Duodenal mucosa (tissue), 2 donors: ENCODE measurements at regions not wholly inside any gene's neighbourhood (a gene's known extent, or its start where the extent isn't known, plus 50 kb on each side); places are given as distances from the start of the nearest gene placed in this dataset.

ENCODE experiments used
- H3K27ac ChIP-seq: one replicate; pipeline ENCODE4 v1.7.0; 2013; ENCODE audit warnings: low read depth, low read length
- H3K27me3 ChIP-seq, 2 donors: one replicate each; pipeline ENCODE4 v1.7.0; 2013; ENCODE audit warnings: low read length in 2 of 2, control low read depth in 1 of 2; ENCODE audit not compliant: insufficient read depth in 2 of 2, control insufficient read depth in 1 of 2
- H3K36me3 ChIP-seq, 2 donors: one replicate each; pipeline ENCODE4 v1.7.0; 2013; ENCODE audit warnings: low read length in 2 of 2, control low read depth in 1 of 2; ENCODE audit not compliant: insufficient read depth in 2 of 2, control insufficient read depth in 1 of 2
- H3K4me1 ChIP-seq, 2 donors: one replicate each; pipeline ENCODE4 v1.7.0; 2013; ENCODE audit warnings: low read length in 2 of 2, control low read depth in 1 of 2; ENCODE audit not compliant: insufficient read depth in 2 of 2, control insufficient read depth in 1 of 2
- H3K4me3 ChIP-seq, 2 donors: one replicate each; pipeline ENCODE4 v1.7.0; 2013; ENCODE audit warnings: low read length in 2 of 2, low read depth in 1 of 2
- H3K9ac ChIP-seq, 2 donors: one replicate each; pipeline ENCODE4 v1.7.0; 2013; ENCODE audit warnings: low read length in 2 of 2, low read depth in 1 of 2
- H3K9me3 ChIP-seq, 2 donors: one replicate each; pipeline ENCODE4 v1.7.0; 2013; ENCODE audit warnings: low read length in 2 of 2, control low read depth in 1 of 2; ENCODE audit not compliant: control insufficient read depth in 1 of 2

- no peak overlapping the region for H3K4me3 ChIP-seq
- H3K9ac ChIP-seq, result no peak overlapping the region
- peaks cover 0 to 4% of the 10 kb centered on the region in 2 donors for H3K4me1 ChIP-seq
- no peaks in the 10 kb centered on the region for H3K27me3 ChIP-seq
- H3K27ac ChIP-seq, result no peak overlapping the region
- H3K9me3 ChIP-seq, result no peaks in the 10 kb centered on the region
- H3K36me3 ChIP-seq, result no peaks in the 10 kb centered on the region
Measured at GRCh38 chr5:67815455-67816391, 399.8 kb upstream of the PIK3R1 start.

GRCh38 chr5:67814569-67815311 lies 400.8 kb upstream of the PIK3R1 start:
- H3K9ac ChIP-seq, result no peak overlapping the region
- peaks cover 0 to 4% of the 10 kb centered on the region in 2 donors for H3K4me1 ChIP-seq
- no peak overlapping the region for H3K4me3 ChIP-seq
- no peaks in the 10 kb centered on the region for H3K36me3 ChIP-seq
- no peaks in the 10 kb centered on the region for H3K27me3 ChIP-seq
- H3K27ac ChIP-seq, result no peak overlapping the region
- no peaks in the 10 kb centered on the region for H3K9me3 ChIP-seq

- Histone ChIP-seq H3K4me3 (no peak overlapping the region), H3K9ac (no peak overlapping the region), H3K4me1 (peaks cover 0 to 4% of the 10 kb centered on the region in 2 donors), H3K9me3 (no peaks in the 10 kb centered on the region), H3K36me3 (no peaks in the 10 kb centered on the region), H3K27me3 (no peaks in the 10 kb centered on the region), H3K27ac (no peak overlapping the region)
Measured at GRCh38 chr5:67813877-67814539, 401.5 kb upstream of the PIK3R1 start.

GRCh38 chr5:67809589-67809988 lies 406.0 kb upstream of the PIK3R1 start:
- Histone ChIP-seq H3K27ac (no peak overlapping the region), H3K27me3 (no peaks in the 10 kb centered on the region), H3K9me3 (no peaks in the 10 kb centered on the region), H3K9ac (no peak overlapping the region), H3K36me3 (no peaks in the 10 kb centered on the region), H3K4me3 (no peak overlapping the region), H3K4me1 (no peaks in the 10 kb centered on the region)

GRCh38 chr5:67808340-67808739 lies 407.2 kb upstream of the PIK3R1 start:
- Histone ChIP-seq H3K4me1 (no peaks in the 10 kb centered on the region), H3K9ac (no peak overlapping the region), H3K4me3 (no peak overlapping the region), H3K27me3 (no peaks in the 10 kb centered on the region), H3K27ac (no peak overlapping the region), H3K36me3 (no peaks in the 10 kb centered on the region), H3K9me3 (no peaks in the 10 kb centered on the region)

- no peaks in the 10 kb centered on the region for H3K36me3 ChIP-seq
- no peaks in the 10 kb centered on the region for H3K9me3 ChIP-seq
- no peak overlapping the region for H3K4me3 ChIP-seq
- H3K27ac ChIP-seq, result no peak overlapping the region
- H3K4me1 ChIP-seq, result no peaks in the 10 kb centered on the region
- H3K9ac ChIP-seq, result no peak overlapping the region
- H3K27me3 ChIP-seq, result no peaks in the 10 kb centered on the region
Measured at GRCh38 chr5:67807439-67807888, 408.1 kb upstream of the PIK3R1 start.

GRCh38 chr5:67806654-67807438 lies 408.7 kb upstream of the PIK3R1 start:
- H3K27ac ChIP-seq, result no peak overlapping the region
- no peaks in the 10 kb centered on the region for H3K36me3 ChIP-seq

GRCh38 chr5:67805666-67806348 lies 409.7 kb upstream of the PIK3R1 start:
- no peaks in the 10 kb centered on the region for H3K36me3 ChIP-seq
- no peak overlapping the region for H3K4me3 ChIP-seq
- no peaks in the 10 kb centered on the region for H3K27me3 ChIP-seq
- H3K9me3 ChIP-seq, result no peaks in the 10 kb centered on the region
- H3K4me1 ChIP-seq, result no peaks in the 10 kb centered on the region
- no peak overlapping the region for H3K9ac ChIP-seq
- H3K27ac ChIP-seq, result no peak overlapping the region

More at GRCh38 chr5:67806654-67807438, 408.7 kb upstream of the PIK3R1 start:
- no peak overlapping the region for H3K9ac ChIP-seq
- no peaks in the 10 kb centered on the region for H3K9me3 ChIP-seq
- no peaks in the 10 kb centered on the region for H3K4me1 ChIP-seq
- H3K27me3 ChIP-seq, result no peaks in the 10 kb centered on the region
- no peak overlapping the region for H3K4me3 ChIP-seq

- Histone ChIP-seq H3K9me3 (no peaks in the 10 kb centered on the region), H3K27ac (no peak overlapping the region), H3K4me3 (no peak overlapping the region), H3K4me1 (no peaks in the 10 kb centered on the region), H3K27me3 (no peaks in the 10 kb centered on the region), H3K36me3 (no peaks in the 10 kb centered on the region), H3K9ac (no peak overlapping the region)
Measured at GRCh38 chr5:67802766-67803165, 412.8 kb upstream of the PIK3R1 start.
